C4-2B (cell line): ENCODE measurements at regions not wholly inside any gene's neighbourhood (a gene's known extent, or its start where the extent isn't known, plus 50 kb on each side); places are given as distances from the start of the nearest gene placed in this dataset.

Experiments used
- CTCF ChIP-seq: fragments of 450-650 bp; conservative IDR thresholded peaks from 2 replicates; pipeline ENCODE4 v1.5.1; 2017; ENCODE audit warnings: mild to moderate bottlenecking
- ZFX ChIP-seq: fragments of 450-650 bp; IDR thresholded peaks from 2 replicates; pipeline ENCODE4 v1.6.1; 2017

GRCh38 chr4:32607978-32608377 is 1887.8 kb downstream of the PCDH7 start:
- TF ChIP-seq CTCF (no peak), ZFX (no peak)
